HCT116 (cell line): ENCODE measurements at regions not wholly inside any gene's neighbourhood (a gene's known extent, or its start where the extent isn't known, plus 50 kb on each side); places are given as distances from the start of the nearest gene placed in this dataset.

ENCODE experiments used
- ATAC-seq: fragments of 200-7000 bp; cut with Tn5 transposase; 2 replicates; pipeline ENCODE4 v1.9.1; 2020; ENCODE audit warnings: mild to moderate bottlenecking, moderate library complexity
- BruUV-seq: library from RNA; stranded (reverse); fragments of 400-500 nt; replicated peaks from 2 replicates; lab custom pipeline; 2021; lab: Mats Ljungman, UMichigan
- CTCF ChIA-PET: fragments of 300-600 bp; sonication (Branson Sonifier 250); formaldehyde crosslinking; loops from one replicate; lab custom pipeline; 2021; ENCODE audit warnings: antibody characterized with exemption; lab: Charles Lee
- POLR2A ChIA-PET: fragments of 300-600, 350-600 bp; sonication (Branson Sonifier 250); formaldehyde crosslinking; loops from one replicate; lab custom pipeline; 2021; ENCODE audit warnings: antibody characterized with exemption; lab: Charles Lee
- RAD21 ChIA-PET, 2 experiments: fragments of 300-600 bp; sonication (Branson Sonifier 250); formaldehyde crosslinking; loops; one replicate each; lab custom pipeline; 2023; ENCODE audit warnings: low total read pairs in 2 of 2; ENCODE audit not compliant: uncharacterized antibody in 2 of 2, unreplicated experiment in 2 of 2, low non-redundant PET in 1 of 2; lab: Charles Lee
- DNase-seq: peaks from one replicate; pipeline ENCODE4 v3.0.0-alpha.2; 2010; ENCODE audit warnings: low read depth, low spot score
- H2AFZ ChIP-seq: fragments of 200-600 bp; shearing (Covaris generic), sonication (generic); 2 replicates; pipeline ENCODE4 v1.6.1; 2017; ENCODE audit warnings: low read depth, mixed run types, mixed read lengths, antibody characterized with exemption, low read length; ENCODE audit not compliant: poor library complexity, severe bottlenecking
- H3K27ac ChIP-seq: 2 replicates; pipeline ENCODE4 v1.5.1; 2012; ENCODE audit warnings: low read depth, low read length
- H3K27me3 ChIP-seq: fragments of 200-600 bp; sonication (generic); 2 replicates; pipeline ENCODE4 v1.6.1; 2016; ENCODE audit warnings: mixed run types, low read length, mixed read lengths; ENCODE audit not compliant: insufficient read depth
- H3K36me3 ChIP-seq, 2 experiments: fragments of 200-500 bp in 1 of 2; fragments of 200-600 bp in 1 of 2; sonication (Bioruptor generic) in 1 of 2; sonication (generic) in 1 of 2; 2 replicates each; pipeline versions ENCODE4 v1.5.1 to v1.6.1; 2014 to 2016; ENCODE audit warnings: low read length in 2 of 2, inconsistent platforms in 1 of 2, mixed read lengths in 1 of 2, mixed run types in 1 of 2; ENCODE audit not compliant: insufficient read depth in 2 of 2, control insufficient read depth in 1 of 2
- H3K4me1 ChIP-seq, 2 experiments: fragments of 200-600 bp in 1 of 2; sonication (generic) in 1 of 2; 2 replicates each; pipeline versions ENCODE4 v1.5.1 to v1.6.1; 2012 to 2017; ENCODE audit warnings: low read length in 2 of 2, inconsistent platforms in 1 of 2, mild to moderate bottlenecking in 1 of 2, mixed read lengths in 1 of 2, mixed run types in 1 of 2, moderate library complexity in 1 of 2; ENCODE audit not compliant: insufficient read depth in 2 of 2, control insufficient read depth in 1 of 2
- H3K4me2 ChIP-seq: fragments of 200-600 bp; sonication (generic); 2 replicates; pipeline ENCODE4 v1.6.1; 2017; ENCODE audit warnings: mixed run types, low read length, mixed read lengths
- H3K4me3 ChIP-seq, 2 experiments: fragments of 200-600 bp in 1 of 2; sonication (generic) in 1 of 2; replicated peaks in 1 of 2; 2 replicates each; pipeline ENCODE4 v1.5.1; 2011 to 2016; ENCODE audit warnings: low read length in 2 of 2, control low read depth in 1 of 2, low read depth in 1 of 2, mild to moderate bottlenecking in 1 of 2, mixed read lengths in 1 of 2, mixed run types in 1 of 2
- H3K79me2 ChIP-seq: fragments of 200-600 bp; sonication (generic); 2 replicates; pipeline ENCODE4 v1.6.1; 2017; ENCODE audit warnings: mild to moderate bottlenecking, mixed run types, low read length, moderate library complexity, mixed read lengths; ENCODE audit not compliant: insufficient read depth
- H3K9ac ChIP-seq: fragments of 200-600 bp; sonication (generic); 2 replicates; pipeline ENCODE4 v1.6.1; 2016; ENCODE audit warnings: low read length, mixed read lengths
- H3K9me2 ChIP-seq: fragments of 200-600 bp; sonication (generic), shearing (Covaris generic); 2 replicates; pipeline ENCODE4 v1.6.1; 2017; ENCODE audit warnings: mixed run types, mild to moderate bottlenecking, moderate library complexity; ENCODE audit not compliant: insufficient read depth
- H3K9me3 ChIP-seq, 2 experiments: fragments of 200-500 bp in 1 of 2; fragments of 200-600 bp in 1 of 2; sonication (Bioruptor generic) in 1 of 2; sonication (generic) in 1 of 2; 2 replicates each; pipeline ENCODE4 v1.6.1; 2014 to 2017; ENCODE audit warnings: low read length in 2 of 2, mixed read lengths in 2 of 2, inconsistent platforms in 1 of 2, low read depth in 1 of 2, mild to moderate bottlenecking in 1 of 2, mixed run types in 1 of 2, moderate library complexity in 1 of 2; ENCODE audit not compliant: control insufficient read depth in 1 of 2, insufficient read depth in 1 of 2
- H4K20me1 ChIP-seq: fragments of 200-600 bp; sonication (generic), shearing (Covaris generic); 2 replicates; pipeline ENCODE4 v1.6.1; 2017; ENCODE audit warnings: mixed run types, mild to moderate bottlenecking, moderate library complexity; ENCODE audit not compliant: insufficient read depth
- CEBPB ChIP-seq: IDR thresholded peaks from 2 replicates; pipeline ENCODE4 v1.6.1; 2012; ENCODE audit warnings: low read depth
- ELF1 ChIP-seq: IDR thresholded peaks from 2 replicates; pipeline ENCODE4 v1.6.1; 2012; ENCODE audit warnings: low read depth, borderline replicate concordance
- FOSL1 ChIP-seq: IDR thresholded peaks from 2 replicates; pipeline ENCODE4 v1.6.1; 2012; ENCODE audit warnings: low read depth
- JUND ChIP-seq: IDR thresholded peaks from 2 replicates; pipeline ENCODE4 v1.6.1; 2012
- RAD21 ChIP-seq: IDR thresholded peaks from 2 replicates; pipeline ENCODE4 v1.6.1; 2012; ENCODE audit warnings: low read depth, mild to moderate bottlenecking
- SRF ChIP-seq: IDR thresholded peaks from 2 replicates; pipeline ENCODE4 v1.6.1; 2012; ENCODE audit warnings: low read depth
- YY1 ChIP-seq: IDR thresholded peaks from 2 replicates; pipeline ENCODE4 v1.6.1; 2011; ENCODE audit warnings: low read length, low read depth, moderate library complexity, mild to moderate bottlenecking; ENCODE audit not compliant: insufficient replicate concordance; ENCODE audit errors: extremely low read depth
- ZFX ChIP-seq: fragments of 450-650 bp; IDR thresholded peaks from 2 replicates; pipeline ENCODE4 v1.6.1; 2017
- ZNF274 ChIP-seq: fragments of 200-500 bp; sonication (Bioruptor generic); IDR thresholded peaks from 2 replicates; pipeline ENCODE4 v1.6.1; 2014; ENCODE audit warnings: mild to moderate bottlenecking, low read depth, low read length, inconsistent platforms
- intact Hi-C: fragments of 100-400 bp; cut with micrococcal nuclease; formaldehyde crosslinking; loops from 2 replicates; pipeline ENCODE4 v1.10.0; 2022
- TF ChIP-seq, protein P1 (sequence below): IDR thresholded peaks from 2 replicates; pipeline ENCODE4 v1.6.1; 2012
- TF ChIP-seq, protein P2 (sequence below): IDR thresholded peaks from 2 replicates; pipeline ENCODE4 v1.6.1; 2012; ENCODE audit warnings: low read depth
- TF ChIP-seq, protein P3 (sequence below): IDR thresholded peaks from 2 replicates; pipeline ENCODE4 v1.6.1; 2012

DNA sequence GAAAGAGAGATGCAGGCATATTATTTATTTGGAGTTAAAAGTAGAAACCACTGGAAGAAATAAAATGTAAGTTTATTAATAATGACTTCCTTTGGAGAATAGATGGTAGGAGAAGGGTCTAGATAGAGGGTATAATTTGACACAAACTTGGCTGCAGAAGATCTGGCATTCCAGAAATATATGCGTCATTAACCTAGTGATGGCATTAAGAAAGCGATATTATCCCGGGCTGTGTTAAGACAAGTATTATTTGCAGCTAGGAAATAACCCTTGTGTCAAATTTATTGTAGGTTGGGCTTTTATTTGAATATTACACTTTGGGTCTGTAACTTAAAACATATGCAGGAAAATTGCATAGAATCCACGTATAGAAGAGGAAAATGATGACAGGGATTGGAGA, 389.5 kb downstream of the MTX2 start:
- no peaks in the 10 kb centered on the region for H3K9me3 ChIP-seq
- H4K20me1 ChIP-seq, result no peaks in the 10 kb centered on the region
- H3K4me3 ChIP-seq, result no peak overlapping the region
- H3K9ac ChIP-seq, result no peak overlapping the region
- no peak overlapping the region for H2AFZ ChIP-seq
- ChIA-PET CTCF (no interaction called here), POLR2A (no interaction called here), RAD21 (no interaction called here)
- H3K79me2 ChIP-seq, result no peaks in the 10 kb centered on the region
- H3K27ac ChIP-seq, result no peak overlapping the region
- H3K36me3 ChIP-seq, result no peaks in the 10 kb centered on the region
- H3K4me2 ChIP-seq, result no peak overlapping the region
- no peak for DNase-seq
- H3K9me2 ChIP-seq, result no peaks in the 10 kb centered on the region
- H3K4me1 ChIP-seq, result peaks cover 0 to 7% of the 10 kb centered on the region in 2 experiments; a peak in 2 of 4 replicates
- TF ChIP-seq, protein P1, sequence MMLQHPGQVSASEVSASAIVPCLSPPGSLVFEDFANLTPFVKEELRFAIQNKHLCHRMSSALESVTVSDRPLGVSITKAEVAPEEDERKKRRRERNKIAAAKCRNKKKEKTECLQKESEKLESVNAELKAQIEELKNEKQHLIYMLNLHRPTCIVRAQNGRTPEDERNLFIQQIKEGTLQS, result no peak
- TF ChIP-seq SRF (no peak), FOSL1 (no peak), ZFX (no peak), CEBPB (no peak), ZNF274 (no peak), JUND (no peak), RAD21 (no peak), YY1 (no peak), ELF1 (no peak)
- TF ChIP-seq, protein P2, sequence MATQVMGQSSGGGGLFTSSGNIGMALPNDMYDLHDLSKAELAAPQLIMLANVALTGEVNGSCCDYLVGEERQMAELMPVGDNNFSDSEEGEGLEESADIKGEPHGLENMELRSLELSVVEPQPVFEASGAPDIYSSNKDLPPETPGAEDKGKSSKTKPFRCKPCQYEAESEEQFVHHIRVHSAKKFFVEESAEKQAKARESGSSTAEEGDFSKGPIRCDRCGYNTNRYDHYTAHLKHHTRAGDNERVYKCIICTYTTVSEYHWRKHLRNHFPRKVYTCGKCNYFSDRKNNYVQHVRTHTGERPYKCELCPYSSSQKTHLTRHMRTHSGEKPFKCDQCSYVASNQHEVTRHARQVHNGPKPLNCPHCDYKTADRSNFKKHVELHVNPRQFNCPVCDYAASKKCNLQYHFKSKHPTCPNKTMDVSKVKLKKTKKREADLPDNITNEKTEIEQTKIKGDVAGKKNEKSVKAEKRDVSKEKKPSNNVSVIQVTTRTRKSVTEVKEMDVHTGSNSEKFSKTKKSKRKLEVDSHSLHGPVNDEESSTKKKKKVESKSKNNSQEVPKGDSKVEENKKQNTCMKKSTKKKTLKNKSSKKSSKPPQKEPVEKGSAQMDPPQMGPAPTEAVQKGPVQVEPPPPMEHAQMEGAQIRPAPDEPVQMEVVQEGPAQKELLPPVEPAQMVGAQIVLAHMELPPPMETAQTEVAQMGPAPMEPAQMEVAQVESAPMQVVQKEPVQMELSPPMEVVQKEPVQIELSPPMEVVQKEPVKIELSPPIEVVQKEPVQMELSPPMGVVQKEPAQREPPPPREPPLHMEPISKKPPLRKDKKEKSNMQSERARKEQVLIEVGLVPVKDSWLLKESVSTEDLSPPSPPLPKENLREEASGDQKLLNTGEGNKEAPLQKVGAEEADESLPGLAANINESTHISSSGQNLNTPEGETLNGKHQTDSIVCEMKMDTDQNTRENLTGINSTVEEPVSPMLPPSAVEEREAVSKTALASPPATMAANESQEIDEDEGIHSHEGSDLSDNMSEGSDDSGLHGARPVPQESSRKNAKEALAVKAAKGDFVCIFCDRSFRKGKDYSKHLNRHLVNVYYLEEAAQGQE, result no peak
- TF ChIP-seq, protein P3, sequence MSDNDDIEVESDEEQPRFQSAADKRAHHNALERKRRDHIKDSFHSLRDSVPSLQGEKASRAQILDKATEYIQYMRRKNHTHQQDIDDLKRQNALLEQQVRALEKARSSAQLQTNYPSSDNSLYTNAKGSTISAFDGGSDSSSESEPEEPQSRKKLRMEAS, result no peak
- TF ChIP-seq, all 23 proteins: peak for 0
- H3K27me3 ChIP-seq, result peaks cover 14% of the 10 kb centered on the region
- no peak for ATAC-seq
- BruUV-seq, result no TSS peak
- intact Hi-C loops, result loop anchor here (10.0 kb wide), 1 partner anchor 676 kb away; no protein-coding TSS in a partner anchor
